ENCODE measurements at regions not wholly inside any gene's neighbourhood (a gene's known extent, or its start where the extent isn't known, plus 50 kb on each side); places are given as distances from the start of the nearest gene placed in this dataset.

- TF ChIP-seq CTCF (IDR thresholded peaks at IDR 0.05) = no peak
- Histone ChIP-seq H3K27ac (no peak overlapping the region), H3K27me3 (no peaks in the 10 kb centered on the region), H3K4me1 (peaks cover 0 to 10% of the 10 kb centered on the region in 2 donors), H3K4me3 (no peak overlapping the region), H3K36me3 (no peaks in the 10 kb centered on the region), H3K9me3 (no peaks in the 10 kb centered on the region)
- DNase-seq = peak in 2 of 4 donors; percentile 58 to 72
- peak; percentile 28 for ATAC-seq
- intact Hi-C loops (cut with DNase I) = no loop called here
Observed at GRCh38 chr15:70165716-70166284, 68.1 kb upstream of the TLE3 start.

- intact Hi-C loops (cut with DNase I) = no loop called here
Observed at GRCh38 chr15:70164910-70165715, 67.4 kb upstream of the TLE3 start.

GRCh38 chr15:70164156-70164900 is 66.6 kb upstream of the TLE3 start:
- Histone ChIP-seq H3K4me1 (peaks cover 0 to 25% of the 10 kb centered on the region in 2 donors), H3K36me3 (no peaks in the 10 kb centered on the region), H3K27me3 (peaks cover 0 to 5% of the 10 kb centered on the region in 2 donors), H3K27ac (no peak overlapping the region), H3K9me3 (no peaks in the 10 kb centered on the region), H3K4me3 (no peak overlapping the region)
- no peak for TF ChIP-seq CTCF (IDR thresholded peaks at IDR 0.05)
- no peak for DNase-seq
- no peak for ATAC-seq
- intact Hi-C loops (cut with DNase I) = no loop called here

More at GRCh38 chr15:70164910-70165715, 67.4 kb upstream of the TLE3 start:
- no peaks in the 10 kb centered on the region for H3K27me3 ChIP-seq
- no peak overlapping the region for H3K4me3 ChIP-seq
- TF ChIP-seq CTCF (IDR thresholded peaks at IDR 0.05) = no peak
- no peak for DNase-seq
- H3K27ac ChIP-seq = no peak overlapping the region
- peak; percentile 7 for ATAC-seq
- H3K36me3 ChIP-seq = no peaks in the 10 kb centered on the region
- no peaks in the 10 kb centered on the region for H3K9me3 ChIP-seq
- peaks cover 0 to 17% of the 10 kb centered on the region in 2 donors for H3K4me1 ChIP-seq

- Histone ChIP-seq H3K27me3 (peaks cover 0 to 11% of the 10 kb centered on the region in 2 donors), H3K4me1 (peaks cover 3 to 39% of the 10 kb centered on the region in 2 donors), H3K4me3 (no peak overlapping the region), H3K27ac (no peak overlapping the region), H3K36me3 (no peaks in the 10 kb centered on the region), H3K9me3 (no peaks in the 10 kb centered on the region)
- intact Hi-C loops (cut with DNase I) = no loop called here
- no peak for TF ChIP-seq CTCF (IDR thresholded peaks at IDR 0.05)
- DNase-seq (no peak), ATAC-seq (peak; percentile 9)
Observed at GRCh38 chr15:70160803-70161565, 63.3 kb upstream of the TLE3 start.
